ENCODE measurements at regions not wholly inside any gene's neighbourhood (a gene's known extent, or its start where the extent isn't known, plus 50 kb on each side); places are given as distances from the start of the nearest gene placed in this dataset.

DNA sequence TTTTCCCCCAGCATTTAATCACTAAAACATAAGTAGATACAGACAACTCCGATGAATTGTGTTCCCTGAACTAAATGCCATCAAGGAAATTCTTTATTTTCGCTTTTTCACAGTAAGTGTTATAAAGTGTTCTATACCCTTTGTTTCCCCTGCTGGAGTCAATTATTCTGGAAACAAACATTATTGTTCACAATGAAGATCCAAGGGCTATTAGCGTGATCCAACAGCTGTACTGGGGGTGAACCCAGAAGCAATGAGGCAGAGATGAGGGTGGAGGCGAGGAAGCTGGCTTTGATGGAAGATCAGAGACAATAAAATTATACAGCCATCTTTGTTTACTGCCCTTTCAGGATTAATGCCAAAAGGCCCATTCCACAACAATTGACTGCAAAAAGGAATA lies 250.3 kb upstream of the IGF1R start:
- no peak overlapping the region for H3K4me3 Mint-ChIP-seq (ENCODE audit: low read depth)
- H3K36me3 Mint-ChIP-seq (ENCODE audit: low read depth): no peaks in the 10 kb centered on the region
- no peak overlapping the region for H3K27ac Mint-ChIP-seq
- DNase-seq (ENCODE audit: low spot score): no peak
- intact Hi-C loops (cut with micrococcal nuclease): no loop called here
- H3K4me1 Mint-ChIP-seq (ENCODE audit: low read depth): no peaks in the 10 kb centered on the region
- no peaks in the 10 kb centered on the region for H3K9me3 Mint-ChIP-seq
- H3K27me3 Mint-ChIP-seq (ENCODE audit: low read depth): no peaks in the 10 kb centered on the region

DNA sequence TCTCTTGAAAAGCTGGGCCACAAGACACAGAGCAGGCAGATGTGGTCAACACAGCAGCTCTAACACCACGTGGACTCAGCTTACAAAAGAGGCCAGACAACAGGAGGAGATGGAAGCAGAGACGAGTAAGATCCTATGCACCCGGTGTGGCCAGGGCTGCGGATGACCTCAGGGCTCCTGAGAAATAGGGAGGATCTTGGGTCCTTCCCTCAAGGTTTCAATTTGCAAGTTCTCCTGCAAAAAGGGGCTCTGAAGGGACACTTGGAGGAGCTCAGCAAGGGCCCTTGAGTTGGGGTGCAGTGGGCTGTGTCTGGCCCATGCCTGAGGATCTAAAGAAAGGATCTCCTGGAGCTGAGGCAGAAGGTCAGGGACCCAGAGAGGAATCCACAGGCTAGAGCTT lies 249.5 kb upstream of the IGF1R start:
- Mint-ChIP-seq H3K4me3 (ENCODE audit: low read depth) (no peak overlapping the region), H3K36me3 (ENCODE audit: low read depth) (no peaks in the 10 kb centered on the region), H3K4me1 (ENCODE audit: low read depth) (no peaks in the 10 kb centered on the region), H3K27ac (no peak overlapping the region), H3K9me3 (no peaks in the 10 kb centered on the region), H3K27me3 (ENCODE audit: low read depth) (no peaks in the 10 kb centered on the region)
- no peak for DNase-seq (ENCODE audit: low spot score)
- intact Hi-C loops (cut with micrococcal nuclease): no loop called here

DNA sequence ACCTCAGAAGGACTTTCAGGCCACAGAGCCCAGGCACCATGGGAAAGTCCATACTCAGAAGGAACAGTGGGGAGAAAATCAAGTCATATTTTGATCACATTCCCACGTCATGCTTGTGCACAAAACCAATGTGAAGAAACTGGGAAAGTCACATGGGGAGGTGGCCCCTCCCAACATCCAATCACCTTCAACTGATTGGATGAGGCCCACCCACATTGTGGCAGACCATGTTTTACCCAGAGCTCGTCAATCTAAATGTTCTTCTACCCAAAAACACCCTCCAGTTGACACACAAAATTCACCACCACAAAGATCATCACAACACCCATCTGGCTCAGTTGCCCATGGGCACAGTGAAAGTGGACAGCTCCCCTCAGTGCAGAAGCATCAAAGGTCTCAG lies 248.2 kb upstream of the IGF1R start:
- Mint-ChIP-seq H3K27me3 (ENCODE audit: low read depth) (no peaks in the 10 kb centered on the region), H3K4me3 (ENCODE audit: low read depth) (no peak overlapping the region), H3K36me3 (ENCODE audit: low read depth) (no peaks in the 10 kb centered on the region), H3K9me3 (no peaks in the 10 kb centered on the region), H3K4me1 (ENCODE audit: low read depth) (no peaks in the 10 kb centered on the region), H3K27ac (no peak overlapping the region)
- intact Hi-C loops (cut with micrococcal nuclease): no loop called here
- DNase-seq (ENCODE audit: low spot score): no peak

DNA sequence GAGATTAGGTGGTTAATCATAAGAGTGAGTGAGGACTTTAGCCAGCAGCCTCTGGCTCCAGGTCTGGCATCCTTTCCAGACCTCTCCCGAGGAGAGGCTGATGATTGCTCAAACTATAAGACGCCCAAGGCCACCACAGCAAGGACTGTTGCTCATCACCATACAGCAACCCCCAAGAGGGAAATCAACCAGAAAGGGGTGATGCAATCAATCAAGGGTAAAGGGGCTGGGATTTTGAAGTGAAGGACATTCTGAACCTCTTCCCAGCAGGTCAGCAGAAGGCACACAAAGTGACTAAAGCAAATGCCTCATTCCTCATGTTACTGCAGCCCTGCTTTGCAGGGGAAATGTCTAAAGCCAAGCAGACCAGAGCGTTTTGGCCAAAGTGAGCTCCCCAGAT lies 247.3 kb upstream of the IGF1R start:
- no peak for DNase-seq (ENCODE audit: low spot score)
- intact Hi-C loops (cut with micrococcal nuclease): no loop called here
- no peak overlapping the region for H3K27ac Mint-ChIP-seq
- H3K9me3 Mint-ChIP-seq: no peaks in the 10 kb centered on the region
- H3K4me3 Mint-ChIP-seq (ENCODE audit: low read depth): no peak overlapping the region
- no peaks in the 10 kb centered on the region for H3K4me1 Mint-ChIP-seq (ENCODE audit: low read depth)
- H3K36me3 Mint-ChIP-seq (ENCODE audit: low read depth): no peaks in the 10 kb centered on the region
- no peaks in the 10 kb centered on the region for H3K27me3 Mint-ChIP-seq (ENCODE audit: low read depth)

DNA sequence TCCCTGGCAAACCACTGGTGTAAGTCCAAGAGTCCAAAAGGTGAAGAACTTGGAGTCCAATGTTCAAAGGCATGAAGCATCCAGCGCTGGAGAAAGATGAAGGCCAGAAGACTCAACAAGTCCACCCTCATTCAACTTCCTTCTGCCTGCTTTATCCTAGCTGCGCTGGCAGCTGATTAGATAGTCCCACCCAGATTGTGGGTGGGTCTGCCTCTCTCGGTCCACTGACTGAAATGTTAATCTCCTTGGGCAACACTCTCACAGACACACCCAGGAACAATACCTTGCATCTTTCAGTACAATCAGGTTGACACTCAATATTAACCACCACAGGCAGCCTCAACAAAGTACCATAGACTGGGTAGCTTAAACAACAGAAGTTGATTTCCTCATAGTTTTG lies 245.9 kb upstream of the IGF1R start:
- H3K27ac Mint-ChIP-seq: no peak overlapping the region
- no peak overlapping the region for H3K4me3 Mint-ChIP-seq (ENCODE audit: low read depth)
- H3K36me3 Mint-ChIP-seq (ENCODE audit: low read depth): no peaks in the 10 kb centered on the region
- no peaks in the 10 kb centered on the region for H3K4me1 Mint-ChIP-seq (ENCODE audit: low read depth)
- no peak for DNase-seq (ENCODE audit: low spot score)
- no peaks in the 10 kb centered on the region for H3K9me3 Mint-ChIP-seq
- intact Hi-C loops (cut with micrococcal nuclease): no loop called here
- no peaks in the 10 kb centered on the region for H3K27me3 Mint-ChIP-seq (ENCODE audit: low read depth)

DNA sequence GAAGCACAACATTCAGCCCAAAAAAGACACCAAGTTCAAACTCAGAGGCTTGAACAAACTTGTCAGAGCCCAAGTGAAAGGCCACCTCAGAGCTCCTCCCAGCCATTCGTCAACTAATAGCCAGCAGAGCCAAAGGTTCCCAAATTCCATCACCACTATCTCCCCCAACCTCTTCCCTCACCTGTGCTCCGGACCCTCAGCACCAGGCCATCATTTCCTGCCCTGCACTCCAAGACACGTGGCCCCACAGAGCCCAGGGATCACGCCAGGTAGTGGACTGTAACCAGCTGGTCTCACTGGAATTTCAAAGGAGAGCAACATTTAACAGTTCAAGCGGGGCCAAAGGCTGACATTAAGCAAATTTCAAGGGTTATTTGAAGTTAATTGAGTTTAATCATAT lies 245.2 kb upstream of the IGF1R start:
- Mint-ChIP-seq H3K27me3 (ENCODE audit: low read depth) (no peaks in the 10 kb centered on the region), H3K4me3 (ENCODE audit: low read depth) (no peak overlapping the region), H3K36me3 (ENCODE audit: low read depth) (no peaks in the 10 kb centered on the region), H3K27ac (no peak overlapping the region), H3K4me1 (ENCODE audit: low read depth) (no peaks in the 10 kb centered on the region), H3K9me3 (no peaks in the 10 kb centered on the region)
- no peak for DNase-seq (ENCODE audit: low spot score)
- intact Hi-C loops (cut with micrococcal nuclease): no loop called here

DNA sequence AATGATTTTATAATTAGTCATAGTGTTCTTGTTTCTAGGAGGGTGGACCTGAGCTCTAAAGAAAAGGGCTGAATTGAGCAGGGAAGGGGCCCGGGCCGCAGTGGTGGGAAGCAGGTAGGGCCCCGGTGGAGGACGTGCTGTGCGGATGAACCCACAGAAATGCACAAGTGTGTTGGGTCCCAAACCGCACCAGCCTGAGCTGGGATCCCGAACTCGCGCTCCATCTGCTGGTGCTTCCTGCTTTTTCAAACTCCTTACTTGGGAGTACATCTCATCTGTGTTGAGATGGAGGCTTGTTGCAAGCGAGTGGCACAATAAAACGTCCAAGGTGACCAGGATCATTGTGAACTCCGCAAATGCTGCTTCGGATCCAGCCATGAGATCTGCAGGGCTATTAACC lies 244.8 kb upstream of the IGF1R start:
- DNase-seq (ENCODE audit: low spot score): no peak
- Mint-ChIP-seq H3K4me3 (ENCODE audit: low read depth) (no peak overlapping the region), H3K27me3 (ENCODE audit: low read depth) (no peaks in the 10 kb centered on the region), H3K9me3 (no peaks in the 10 kb centered on the region), H3K36me3 (ENCODE audit: low read depth) (no peaks in the 10 kb centered on the region), H3K4me1 (ENCODE audit: low read depth) (no peaks in the 10 kb centered on the region), H3K27ac (no peak overlapping the region)
- intact Hi-C loops (cut with micrococcal nuclease): no loop called here

DNA sequence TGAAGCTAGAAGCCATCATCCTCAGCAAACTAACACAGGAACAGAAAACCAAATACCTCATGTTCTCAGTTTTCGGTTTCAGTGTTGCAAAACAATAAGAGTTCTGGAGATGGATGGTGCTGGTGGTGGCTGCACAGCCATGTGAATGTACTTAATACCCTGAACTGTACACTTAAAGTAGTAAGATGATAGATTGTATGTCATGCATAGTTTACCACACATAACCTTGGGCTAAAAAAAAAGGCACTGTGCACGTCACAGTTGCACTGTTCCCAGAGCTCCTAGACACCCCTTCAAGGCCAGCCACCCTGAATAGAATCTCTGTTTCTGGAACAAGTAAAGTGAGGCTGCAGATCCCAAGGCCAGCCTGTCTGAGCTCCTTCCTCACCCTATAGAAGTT lies 243.3 kb upstream of the IGF1R start:
- no peak overlapping the region for H3K27ac Mint-ChIP-seq
- H3K9me3 Mint-ChIP-seq: no peaks in the 10 kb centered on the region
- intact Hi-C loops (cut with micrococcal nuclease): no loop called here
- H3K4me1 Mint-ChIP-seq (ENCODE audit: low read depth): no peaks in the 10 kb centered on the region
- no peak for DNase-seq (ENCODE audit: low spot score)
- H3K27me3 Mint-ChIP-seq (ENCODE audit: low read depth): no peaks in the 10 kb centered on the region
- H3K36me3 Mint-ChIP-seq (ENCODE audit: low read depth): no peaks in the 10 kb centered on the region
- no peak overlapping the region for H3K4me3 Mint-ChIP-seq (ENCODE audit: low read depth)

DNA sequence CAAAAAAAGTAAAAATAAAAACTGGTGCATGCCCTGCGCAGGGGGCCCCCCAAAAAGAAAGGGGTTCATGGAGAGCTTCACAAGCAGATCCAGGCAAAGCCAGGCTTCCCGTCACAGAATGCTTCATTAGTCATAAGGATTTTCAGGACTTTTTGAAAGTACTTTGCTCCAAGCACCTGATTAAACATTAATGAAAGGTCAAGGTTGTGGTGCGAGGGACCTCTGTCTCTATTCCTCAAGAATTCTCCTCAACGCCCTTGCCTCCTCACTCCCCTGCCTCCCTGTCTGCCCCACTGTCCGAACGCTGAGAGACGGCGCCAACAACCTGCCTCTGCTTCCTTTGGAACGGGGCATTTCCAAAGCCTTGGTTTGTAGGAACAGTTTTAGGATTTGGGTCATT lies 240.1 kb upstream of the IGF1R start:
- DNase-seq (ENCODE audit: low spot score): no peak
- intact Hi-C loops (cut with micrococcal nuclease): no loop called here
- Mint-ChIP-seq H3K36me3 (ENCODE audit: low read depth) (no peaks in the 10 kb centered on the region), H3K9me3 (no peaks in the 10 kb centered on the region), H3K27me3 (ENCODE audit: low read depth) (no peaks in the 10 kb centered on the region), H3K4me1 (ENCODE audit: low read depth) (no peaks in the 10 kb centered on the region), H3K4me3 (ENCODE audit: low read depth) (no peak overlapping the region), H3K27ac (no peak overlapping the region)

DNA sequence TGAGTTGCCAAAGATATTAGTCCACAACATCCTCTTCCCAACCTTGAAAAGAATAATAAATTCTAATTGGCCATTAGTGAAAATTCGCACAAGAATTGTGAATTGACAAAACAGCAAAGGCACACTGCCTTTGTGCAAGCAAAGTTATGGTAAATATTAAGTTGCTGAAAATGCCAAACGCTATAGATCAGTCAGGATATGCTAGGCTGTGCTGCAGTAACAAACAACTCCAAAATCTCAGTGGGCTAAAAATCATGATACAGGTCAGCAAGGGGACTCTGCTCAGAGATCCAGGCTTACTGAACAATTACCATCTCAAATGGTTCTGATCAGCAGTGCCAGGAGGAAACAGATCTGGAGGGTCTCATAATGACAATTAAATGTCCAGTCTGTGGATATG lies 238.0 kb upstream of the IGF1R start:
- no peaks in the 10 kb centered on the region for H3K9me3 Mint-ChIP-seq
- H3K4me3 Mint-ChIP-seq (ENCODE audit: low read depth): no peak overlapping the region
- no peaks in the 10 kb centered on the region for H3K36me3 Mint-ChIP-seq (ENCODE audit: low read depth)
- no peaks in the 10 kb centered on the region for H3K4me1 Mint-ChIP-seq (ENCODE audit: low read depth)
- no peak for DNase-seq (ENCODE audit: low spot score)
- no peak overlapping the region for H3K27ac Mint-ChIP-seq
- no peaks in the 10 kb centered on the region for H3K27me3 Mint-ChIP-seq (ENCODE audit: low read depth)
- intact Hi-C loops (cut with micrococcal nuclease): no loop called here

DNA sequence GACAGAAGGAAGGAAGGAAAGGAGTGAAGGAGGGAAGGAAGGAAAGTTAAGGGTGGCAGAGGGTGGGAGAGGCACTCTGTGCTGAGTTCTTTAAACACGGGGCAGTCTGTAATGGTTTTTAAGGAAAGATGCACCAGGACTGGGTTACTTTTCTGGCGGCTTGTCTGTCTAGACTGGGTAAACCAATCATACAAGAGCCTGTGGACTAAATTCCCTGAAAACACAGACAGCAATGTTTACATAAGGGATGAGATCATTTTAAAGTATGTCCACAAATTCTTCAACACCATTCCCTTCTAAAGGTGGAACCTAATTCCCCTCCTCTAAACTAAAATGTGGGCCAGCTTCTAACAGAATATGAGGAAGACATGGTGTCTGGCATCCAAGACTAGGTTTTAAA lies 235.5 kb upstream of the IGF1R start:
- Mint-ChIP-seq H3K27ac (no peak overlapping the region), H3K4me1 (ENCODE audit: low read depth) (no peaks in the 10 kb centered on the region), H3K4me3 (ENCODE audit: low read depth) (no peak overlapping the region), H3K9me3 (no peaks in the 10 kb centered on the region), H3K36me3 (ENCODE audit: low read depth) (no peaks in the 10 kb centered on the region), H3K27me3 (ENCODE audit: low read depth) (no peaks in the 10 kb centered on the region)
- intact Hi-C loops (cut with micrococcal nuclease): no loop called here
- no peak for DNase-seq (ENCODE audit: low spot score)

DNA sequence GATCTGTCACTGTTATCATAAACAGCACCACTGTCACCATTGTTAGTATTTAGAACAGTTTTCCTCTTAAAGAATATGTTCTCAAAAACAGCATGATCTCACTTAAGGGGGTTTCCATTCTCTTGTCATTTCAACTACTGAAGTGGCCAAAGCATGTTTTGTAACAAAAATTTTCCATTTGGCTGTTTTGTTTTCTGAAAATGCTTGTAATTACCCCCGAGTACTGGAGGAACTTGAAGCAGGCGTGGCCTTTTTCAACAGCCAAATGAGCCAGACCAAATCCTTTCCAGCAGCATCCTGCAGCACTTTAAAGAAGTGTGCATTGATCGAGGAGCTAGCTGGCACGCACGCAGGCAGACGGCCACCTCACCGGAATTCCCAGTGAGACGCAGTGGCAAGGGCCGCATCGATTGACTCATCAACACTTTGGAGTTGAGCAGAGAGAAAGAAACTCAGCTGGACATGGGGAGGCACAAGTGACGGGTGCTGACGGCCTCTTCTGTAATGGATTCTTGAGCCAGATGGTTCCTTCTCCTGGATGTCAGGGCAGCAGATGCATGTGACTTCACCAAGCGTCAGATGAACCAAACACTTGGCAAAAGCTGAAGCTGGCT lies 234.3 kb upstream of the IGF1R start:
- no peaks in the 10 kb centered on the region for H3K36me3 Mint-ChIP-seq (ENCODE audit: low read depth)
- H3K4me3 Mint-ChIP-seq (ENCODE audit: low read depth): no peak overlapping the region
- intact Hi-C loops (cut with micrococcal nuclease): no loop called here
- H3K27me3 Mint-ChIP-seq (ENCODE audit: low read depth): peaks cover under 1% of the 10 kb centered on the region
- no peak overlapping the region for H3K27ac Mint-ChIP-seq
- no peaks in the 10 kb centered on the region for H3K4me1 Mint-ChIP-seq (ENCODE audit: low read depth)
- no peak for DNase-seq (ENCODE audit: low spot score)
- H3K9me3 Mint-ChIP-seq: no peaks in the 10 kb centered on the region

DNA sequence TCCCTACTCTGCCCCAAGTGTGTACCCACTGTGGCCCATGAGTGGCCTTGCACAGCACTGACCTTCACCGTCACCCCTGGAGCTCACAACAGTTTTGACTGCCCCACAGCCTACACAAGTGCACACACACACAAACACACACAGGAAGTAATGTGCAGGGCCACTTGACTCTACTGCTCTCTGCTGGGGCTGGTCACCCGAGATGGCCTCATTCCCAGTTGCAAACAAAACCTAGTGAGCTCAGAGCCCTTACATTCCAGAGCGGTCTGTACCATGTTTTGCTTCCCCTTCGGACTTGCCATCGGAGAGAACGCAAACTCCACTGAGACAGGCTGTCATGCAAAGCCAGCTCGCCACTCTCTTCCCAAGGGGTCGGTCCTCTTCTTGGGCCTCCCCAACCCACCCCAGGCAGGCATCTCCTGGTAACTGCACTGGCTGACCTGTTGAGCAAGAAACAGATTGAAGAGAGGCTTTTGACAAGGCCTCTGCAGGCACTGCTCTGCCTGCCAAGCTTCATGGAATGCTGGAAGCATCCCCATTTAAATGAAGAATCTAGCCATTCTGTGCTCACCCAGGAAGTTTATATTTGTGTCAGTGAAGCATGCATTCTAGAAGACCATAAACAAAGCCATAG lies 232.0 kb upstream of the IGF1R start:
- Mint-ChIP-seq H3K9me3 (no peaks in the 10 kb centered on the region), H3K27me3 (ENCODE audit: low read depth) (peaks cover 10% of the 10 kb centered on the region), H3K36me3 (ENCODE audit: low read depth) (no peaks in the 10 kb centered on the region), H3K4me3 (ENCODE audit: low read depth) (no peak overlapping the region), H3K27ac (no peak overlapping the region), H3K4me1 (ENCODE audit: low read depth) (no peaks in the 10 kb centered on the region)
- intact Hi-C loops (cut with micrococcal nuclease): no loop called here
- DNase-seq (ENCODE audit: low spot score): no peak

DNA sequence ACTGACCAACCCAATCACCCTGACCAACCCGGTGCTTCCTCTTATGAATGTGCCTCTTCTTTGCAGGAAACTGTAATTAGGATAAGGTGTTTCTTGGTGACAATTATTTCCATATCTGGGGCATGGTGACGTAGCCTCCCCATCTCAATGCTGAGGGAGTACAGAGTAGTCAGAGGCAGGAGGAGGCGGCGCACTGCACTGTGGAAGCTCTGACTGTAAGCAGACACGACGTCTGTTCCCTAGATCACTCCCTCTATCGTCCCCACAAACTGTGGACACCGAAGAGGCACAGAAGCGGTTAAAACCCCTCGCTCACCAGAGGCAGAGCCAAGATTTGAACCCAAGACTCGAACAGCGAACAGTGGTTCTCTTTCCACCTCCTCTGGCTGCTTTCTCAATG lies 231.0 kb upstream of the IGF1R start:
- Mint-ChIP-seq H3K9me3 (no peaks in the 10 kb centered on the region), H3K4me1 (ENCODE audit: low read depth) (no peaks in the 10 kb centered on the region), H3K27me3 (ENCODE audit: low read depth) (peaks cover 15% of the 10 kb centered on the region), H3K4me3 (ENCODE audit: low read depth) (no peak overlapping the region), H3K36me3 (ENCODE audit: low read depth) (no peaks in the 10 kb centered on the region), H3K27ac (no peak overlapping the region)
- intact Hi-C loops (cut with micrococcal nuclease): no loop called here
- no peak for DNase-seq (ENCODE audit: low spot score)
